Skeletal muscle satellite cell (primary cell): ENCODE measurements at regions not wholly inside any gene's neighbourhood (a gene's known extent, or its start where the extent isn't known, plus 50 kb on each side); places are given as distances from the start of the nearest gene placed in this dataset.

Source experiments
- H3K27me3 ChIP-seq: 2 replicates; pipeline ENCODE4 v1.7.0; 2013; ENCODE audit warnings: low read length; ENCODE audit not compliant: control insufficient read depth, insufficient read depth
- H3K36me3 ChIP-seq: 2 replicates; pipeline ENCODE4 v1.7.0; 2013; ENCODE audit warnings: mild to moderate bottlenecking, control low read depth, low read length; ENCODE audit not compliant: insufficient read depth
- H3K4me1 ChIP-seq: 2 replicates; pipeline ENCODE4 v1.7.0; 2013; ENCODE audit warnings: low read length; ENCODE audit not compliant: control insufficient read depth, insufficient read depth
- H3K4me2 ChIP-seq: 2 replicates; pipeline ENCODE4 v1.7.0; 2013; ENCODE audit warnings: mild to moderate bottlenecking, low read length
- H3K4me3 ChIP-seq: 2 replicates; pipeline ENCODE4 v1.7.0; 2013; ENCODE audit warnings: low read length
- H3K9ac ChIP-seq: 2 replicates; pipeline ENCODE4 v1.7.0; 2013; ENCODE audit warnings: mild to moderate bottlenecking, low read depth, low read length, moderate library complexity
- H3K9me3 ChIP-seq: replicated peaks from 2 replicates; pipeline ENCODE4 v1.7.0; 2013; ENCODE audit warnings: mild to moderate bottlenecking, control low read depth, low read length

- no peak overlapping the region for H3K4me3 ChIP-seq
- H3K9me3 ChIP-seq: peaks cover 5% of the 10 kb centered on the region
- H3K36me3 ChIP-seq: no peaks in the 10 kb centered on the region
- no peak overlapping the region for H3K9ac ChIP-seq
- H3K4me2 ChIP-seq: no peak overlapping the region
- no peaks in the 10 kb centered on the region for H3K4me1 ChIP-seq
- no peaks in the 10 kb centered on the region for H3K27me3 ChIP-seq
These were observed 54.4 kb upstream of the C1orf174 start for GRCh38 chr1:3954170-3955169.

GRCh38 chr1:3955196-3955772 lies 55.2 kb upstream of the C1orf174 start:
- Histone ChIP-seq H3K9ac (no peak overlapping the region), H3K9me3 (peaks cover 5% of the 10 kb centered on the region), H3K4me1 (no peaks in the 10 kb centered on the region), H3K4me3 (no peak overlapping the region), H3K27me3 (no peaks in the 10 kb centered on the region), H3K36me3 (no peaks in the 10 kb centered on the region), H3K4me2 (no peak overlapping the region)

DNA sequence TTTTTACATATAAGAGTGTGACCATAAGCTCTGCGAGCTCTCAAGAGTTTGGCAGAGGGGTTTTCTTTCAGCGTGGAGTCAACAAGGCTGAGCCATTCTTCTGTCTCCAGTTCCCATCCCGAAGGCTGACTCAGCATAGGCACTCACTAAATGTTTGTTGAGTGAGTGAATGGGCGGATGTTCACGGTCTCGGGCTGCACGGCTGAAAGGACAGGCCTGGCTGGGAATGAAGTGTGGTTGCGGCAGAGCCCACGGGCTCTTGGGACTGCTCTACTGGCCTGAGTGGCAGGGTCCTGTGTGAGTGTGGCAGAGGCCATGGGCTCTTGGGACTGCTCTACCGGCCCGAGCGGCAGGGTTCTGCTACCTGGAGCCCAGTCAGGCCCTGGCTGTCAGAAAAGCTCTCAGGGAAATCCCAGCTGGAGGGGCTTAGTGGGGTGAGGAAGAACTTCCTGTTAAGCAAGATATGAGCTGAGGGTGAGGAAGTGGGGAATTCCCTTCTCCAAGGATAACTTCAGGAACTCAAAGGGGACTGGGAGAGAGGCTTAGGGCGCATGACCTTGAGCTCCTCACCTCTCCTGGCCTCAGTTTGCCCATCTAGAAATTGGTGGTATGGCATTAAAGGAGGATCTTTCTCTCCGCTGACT lies 56.6 kb upstream of the C1orf174 start:
- Histone ChIP-seq H3K4me3 (no peak overlapping the region), H3K36me3 (no peaks in the 10 kb centered on the region), H3K4me2 (no peak overlapping the region), H3K27me3 (no peaks in the 10 kb centered on the region), H3K9ac (no peak overlapping the region), H3K4me1 (no peaks in the 10 kb centered on the region), H3K9me3 (peaks cover 11% of the 10 kb centered on the region)

DNA sequence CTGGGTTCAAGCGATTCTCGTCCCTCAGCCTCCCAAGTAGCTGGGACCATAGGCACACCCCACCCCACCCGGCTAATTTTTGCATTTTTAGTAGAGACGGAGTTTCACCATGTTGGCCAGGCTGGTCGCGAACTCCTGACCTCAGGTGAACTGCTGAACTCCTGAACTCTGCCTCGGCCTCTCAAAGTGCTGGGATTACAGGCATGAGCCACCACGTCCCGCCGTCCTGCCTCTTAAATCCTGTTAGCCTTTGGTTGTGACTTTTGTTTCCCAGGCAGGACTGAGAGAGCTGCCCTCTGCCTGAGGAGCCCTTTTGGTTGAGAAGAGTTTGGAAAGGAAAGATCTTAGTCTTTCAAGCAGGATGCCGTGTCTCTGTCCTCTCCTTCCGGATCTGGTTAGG lies 59.3 kb upstream of the C1orf174 start:
- Histone ChIP-seq H3K27me3 (no peaks in the 10 kb centered on the region), H3K36me3 (no peaks in the 10 kb centered on the region), H3K9me3 (peaks cover 11% of the 10 kb centered on the region), H3K9ac (no peak overlapping the region), H3K4me3 (no peak overlapping the region), H3K4me1 (no peaks in the 10 kb centered on the region), H3K4me2 (no peak overlapping the region)

DNA sequence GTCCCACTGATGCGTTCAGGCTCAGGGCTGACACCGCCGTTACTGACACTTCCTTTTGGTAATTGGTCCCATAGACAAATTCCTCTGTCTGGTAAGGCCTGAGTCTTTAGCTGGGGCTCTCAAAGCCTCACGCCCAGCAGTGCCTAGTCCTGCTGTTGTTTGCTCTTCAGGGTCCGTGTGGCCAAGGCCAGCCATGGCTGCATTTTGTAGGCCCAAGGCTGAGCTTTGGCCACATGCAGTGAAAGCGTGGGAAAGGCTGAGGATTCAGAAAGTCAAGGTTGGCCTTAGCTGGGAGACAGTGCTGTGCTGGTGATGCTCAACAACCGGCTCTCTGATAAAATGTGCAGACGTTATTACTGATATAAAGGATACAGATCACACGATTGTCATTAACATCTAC lies 63.5 kb upstream of the C1orf174 start:
- H3K36me3 ChIP-seq: no peaks in the 10 kb centered on the region
- H3K9me3 ChIP-seq: peaks cover 12% of the 10 kb centered on the region
- H3K4me2 ChIP-seq: no peak overlapping the region
- no peaks in the 10 kb centered on the region for H3K27me3 ChIP-seq
- H3K4me3 ChIP-seq: no peak overlapping the region
- no peaks in the 10 kb centered on the region for H3K4me1 ChIP-seq
- H3K9ac ChIP-seq: no peak overlapping the region

- Histone ChIP-seq H3K4me3 (no peak overlapping the region), H3K36me3 (no peaks in the 10 kb centered on the region), H3K9me3 (peaks cover 16% of the 10 kb centered on the region), H3K9ac (no peak overlapping the region), H3K4me2 (no peak overlapping the region), H3K27me3 (no peaks in the 10 kb centered on the region), H3K4me1 (no peaks in the 10 kb centered on the region)
These were observed 65.6 kb upstream of the C1orf174 start for GRCh38 chr1:3965693-3966092.

DNA sequence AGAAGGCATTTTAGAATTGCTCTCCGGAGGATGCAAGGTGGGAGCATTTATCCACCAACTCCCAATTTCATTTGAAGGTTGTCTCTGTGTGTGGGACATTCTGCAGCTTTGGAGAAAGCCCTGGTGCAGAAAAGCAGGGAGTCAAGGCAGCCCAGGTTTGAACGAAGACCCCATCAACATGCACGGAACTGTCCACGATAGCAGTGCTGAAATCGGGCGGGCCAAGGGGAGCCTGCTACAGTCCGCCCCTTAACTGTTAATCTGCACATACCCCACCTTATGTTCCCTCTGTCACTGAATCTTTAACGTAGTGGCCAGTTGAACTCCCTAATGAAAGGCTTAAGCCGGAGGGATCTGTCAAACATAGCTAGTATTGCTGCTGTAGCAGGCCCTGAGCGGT lies 68.8 kb upstream of the C1orf174 start:
- H3K9ac ChIP-seq: no peak overlapping the region
- H3K4me3 ChIP-seq: no peak overlapping the region

DNA sequence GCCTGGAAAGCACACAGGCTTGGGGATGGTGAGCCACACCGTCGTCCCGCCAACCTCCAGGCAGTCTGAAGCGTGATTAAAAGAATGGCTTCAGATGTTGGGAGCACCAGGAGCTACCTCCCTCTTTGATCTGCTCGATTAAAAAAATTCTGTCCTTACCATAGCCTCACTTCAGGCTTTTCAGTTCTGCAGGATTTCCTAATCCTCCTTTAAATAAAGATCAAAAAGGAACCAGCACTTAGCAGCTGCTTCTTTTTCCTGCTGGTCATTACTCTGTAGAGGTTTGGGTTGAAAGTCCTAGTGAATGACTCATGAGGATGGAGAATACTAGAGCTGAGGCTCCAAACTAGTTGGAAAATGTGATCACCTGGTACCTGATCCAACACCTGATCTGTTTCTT lies 71.9 kb upstream of the C1orf174 start:
- Histone ChIP-seq H3K9me3 (peaks cover 22% of the 10 kb centered on the region), H3K27me3 (no peaks in the 10 kb centered on the region), H3K9ac (no peak overlapping the region), H3K4me1 (no peaks in the 10 kb centered on the region), H3K4me3 (no peak overlapping the region), H3K4me2 (no peak overlapping the region), H3K36me3 (no peaks in the 10 kb centered on the region)

More for the DNA sequence above, 68.8 kb upstream of the C1orf174 start:
- Histone ChIP-seq H3K4me2 (no peak overlapping the region), H3K9me3 (peaks cover 16% of the 10 kb centered on the region), H3K36me3 (no peaks in the 10 kb centered on the region), H3K4me1 (no peaks in the 10 kb centered on the region), H3K27me3 (no peaks in the 10 kb centered on the region)

DNA sequence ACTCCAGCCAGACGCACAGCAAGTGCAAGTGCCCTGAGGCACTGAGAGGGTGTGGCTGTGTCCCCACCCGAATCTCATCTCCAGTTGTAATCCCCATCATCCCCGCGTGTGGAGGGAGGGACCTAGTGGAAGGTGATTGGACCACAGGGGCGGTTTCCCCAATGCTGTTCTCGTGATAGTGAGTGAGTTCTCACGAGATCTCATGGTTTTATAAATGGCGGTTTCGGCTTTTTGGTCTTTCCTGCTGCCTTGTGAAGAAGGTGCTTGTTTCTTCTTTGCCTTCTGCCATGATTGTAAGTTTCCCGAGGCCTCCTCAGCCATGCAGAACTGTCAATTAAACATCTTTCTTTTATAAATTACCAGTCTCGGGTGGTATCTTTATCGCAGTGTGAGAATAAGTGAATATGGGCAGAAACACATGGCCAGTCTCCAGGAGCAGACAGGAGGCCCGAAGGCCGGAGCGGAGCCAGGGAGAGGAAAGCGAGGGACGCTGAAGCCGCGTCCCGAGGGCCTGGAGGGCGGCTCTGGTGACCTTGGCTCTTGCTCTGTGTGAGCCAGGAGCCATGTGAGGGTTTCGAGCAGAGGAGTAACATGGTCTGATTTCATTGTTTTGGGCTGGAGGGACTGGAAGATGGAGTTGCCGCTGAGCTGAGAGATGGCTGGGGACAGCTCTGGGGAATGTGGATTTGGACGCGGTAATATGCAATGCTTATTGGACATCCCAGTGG lies 76.0 kb upstream of the C1orf174 start:
- Histone ChIP-seq H3K4me2 (no peak overlapping the region), H3K4me3 (no peak overlapping the region), H3K4me1 (no peaks in the 10 kb centered on the region), H3K9me3 (peaks cover 23% of the 10 kb centered on the region), H3K27me3 (no peaks in the 10 kb centered on the region), H3K9ac (no peak overlapping the region), H3K36me3 (no peaks in the 10 kb centered on the region)

DNA sequence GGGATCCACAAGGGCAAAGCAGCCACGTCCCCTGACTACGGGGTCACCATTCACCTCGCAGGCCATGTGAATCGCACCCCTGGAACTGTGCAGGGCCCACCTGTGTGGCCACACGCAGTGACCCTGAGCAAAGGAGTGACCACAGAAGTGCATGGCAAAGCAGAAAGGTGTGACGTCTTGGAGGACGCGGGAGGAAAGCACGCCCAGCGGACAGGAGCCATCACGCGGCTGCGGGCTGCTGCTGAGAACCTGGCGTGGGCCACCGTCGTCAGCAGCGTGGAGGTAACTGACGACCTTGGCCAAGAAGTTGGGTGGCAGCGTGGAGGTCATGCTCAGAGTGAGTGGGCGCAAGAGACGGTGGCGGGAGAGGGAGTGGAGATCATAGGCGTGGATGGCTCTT lies 76.7 kb upstream of the C1orf174 start:
- Histone ChIP-seq H3K9ac (no peak overlapping the region), H3K36me3 (no peaks in the 10 kb centered on the region), H3K4me1 (no peaks in the 10 kb centered on the region), H3K4me2 (no peak overlapping the region), H3K9me3 (peaks cover 23% of the 10 kb centered on the region), H3K4me3 (no peak overlapping the region), H3K27me3 (no peaks in the 10 kb centered on the region)
